B cell (primary cell): ENCODE measurements at regions not wholly inside any gene's neighbourhood (a gene's known extent, or its start where the extent isn't known, plus 50 kb on each side); places are given as distances from the start of the nearest gene placed in this dataset.

ENCODE experiments used
- ATAC-seq: fragments of 200-7000 bp; cut with Tn5 transposase; one replicate; pipeline ENCODE4 v1.10.0; 2021; ENCODE audit warnings: low read depth, mild to moderate bottlenecking, moderate number of reproducible peaks, moderate library complexity
- CTCF ChIA-PET: fragments of 350-600 bp; sonication (Branson Sonifier 250); formaldehyde crosslinking; loops from one replicate; lab custom pipeline; 2021; ENCODE audit warnings: antibody characterized with exemption, inconsistent platforms; lab: Charles Lee
- POLR2A ChIA-PET: fragments of 350-600 bp; sonication (Branson Sonifier 250); formaldehyde crosslinking; loops from one replicate; lab custom pipeline; 2021; ENCODE audit warnings: antibody characterized with exemption; lab: Charles Lee
- DNase-seq: peaks from one replicate; pipeline ENCODE4 v3.0.0; 2013
- H2AFZ ChIP-seq: 2 replicates; pipeline ENCODE4 v1.6.1; 2012; ENCODE audit warnings: mild to moderate bottlenecking, low read depth, low read length; ENCODE audit not compliant: insufficient read depth, poor library complexity, severe bottlenecking
- H3K27ac ChIP-seq, 2 donors: 1 replicate in 1 of 2; 2 replicates in 1 of 2; pipeline ENCODE4 v1.5.1; 2012 to 2013; ENCODE audit warnings: low read length in 2 of 2, mild to moderate bottlenecking in 2 of 2, moderate library complexity in 1 of 2
- H3K27me3 ChIP-seq, 4 experiments: fragments of 200-600 bp in 1 of 4; sonication (generic) in 1 of 4; replicated peaks in 1 of 4; 1 replicate in 2 of 4; 2 replicates in 2 of 4; pipeline versions ENCODE4 v1.6.1 to v1.7.0; 2013 to 2016; ENCODE audit warnings: low read length in 3 of 4, mild to moderate bottlenecking in 2 of 4, mixed read lengths in 1 of 4, moderate library complexity in 1 of 4; ENCODE audit not compliant: insufficient read depth in 4 of 4, control insufficient read depth in 3 of 4; ENCODE audit errors: control extremely low read depth in 1 of 4
- H3K36me3 ChIP-seq, 2 experiments: replicated peaks in 1 of 2; 1 replicate in 1 of 2; 2 replicates in 1 of 2; pipeline versions ENCODE4 v1.6.1 to v1.7.1; 2013; ENCODE audit warnings: low read length in 1 of 2; ENCODE audit not compliant: insufficient read depth in 2 of 2, control insufficient read depth in 1 of 2; ENCODE audit errors: control extremely low read depth in 1 of 2, extremely low read depth in 1 of 2
- H3K4me1 ChIP-seq, 2 donors: fragments of 200-600 bp in 1 of 2; sonication (generic) in 1 of 2; 1 replicate in 1 of 2; 2 replicates in 1 of 2; pipeline versions ENCODE4 v1.5.1 to v1.6.1; 2013 to 2017; ENCODE audit warnings: low read length in 2 of 2; ENCODE audit not compliant: control insufficient read depth in 2 of 2, insufficient read depth in 2 of 2
- H3K4me2 ChIP-seq: replicated peaks from 2 replicates; pipeline ENCODE3; 2012; ENCODE audit warnings: mild to moderate bottlenecking, low read depth, low read length; ENCODE audit not compliant: poor library complexity, severe bottlenecking
- H3K4me3 ChIP-seq, 5 experiments: fragments of 200-600 bp in 1 of 5; sonication (generic) in 1 of 5; 1 replicate in 3 of 5; 2 replicates in 2 of 5; pipeline versions ENCODE4 v1.5.1 to v1.7.0; 2011 to 2016; ENCODE audit warnings: low read length in 4 of 5, mild to moderate bottlenecking in 4 of 5, low read depth in 2 of 5, control low read depth in 1 of 5, moderate library complexity in 1 of 5; ENCODE audit not compliant: insufficient read depth in 1 of 5; ENCODE audit errors: control extremely low read depth in 1 of 5, extremely low read depth in 1 of 5
- H3K79me2 ChIP-seq: fragments of 200-600 bp; sonication (generic); one replicate; pipeline ENCODE4 v1.6.0; 2016; ENCODE audit warnings: low read length; ENCODE audit not compliant: control insufficient read depth, insufficient read depth
- H3K9ac ChIP-seq: fragments of 200-600 bp; sonication (generic); 2 replicates; pipeline ENCODE4 v1.6.1; 2017; ENCODE audit warnings: mild to moderate bottlenecking, low read length, moderate library complexity
- H3K9me3 ChIP-seq, 3 donors: one replicate each; pipeline versions ENCODE4 v1.6.1 to v1.7.1; 2013; ENCODE audit warnings: low read length in 2 of 3; ENCODE audit not compliant: control insufficient read depth in 2 of 3, insufficient read depth in 1 of 3; ENCODE audit errors: control extremely low read depth in 1 of 3
- H4K20me1 ChIP-seq: 2 replicates; pipeline ENCODE4 v1.6.0; 2012; ENCODE audit warnings: mild to moderate bottlenecking, low read length; ENCODE audit not compliant: insufficient read depth, control insufficient read depth, poor library complexity, severe bottlenecking
- H3K27ac Mint-ChIP-seq: one replicate; pipeline ENCODE4 v1.8.0; 2021; ENCODE audit warnings: mixed read lengths
- H3K27me3 Mint-ChIP-seq: one replicate; pipeline ENCODE4 v1.8.0; 2021; ENCODE audit warnings: mixed read lengths
- H3K4me1 Mint-ChIP-seq: one replicate; pipeline ENCODE4 v1.8.0; 2021; ENCODE audit warnings: mixed read lengths
- H3K4me3 Mint-ChIP-seq: one replicate; pipeline ENCODE4 v1.8.0; 2021; ENCODE audit warnings: mixed read lengths
- H3K9me3 Mint-ChIP-seq: one replicate; pipeline ENCODE4 v1.8.0; 2022; ENCODE audit warnings: mixed read lengths; ENCODE audit not compliant: insufficient read depth
- EZH2 ChIP-seq: IDR thresholded peaks from 2 replicates; pipeline ENCODE4 v1.6.1; 2012; ENCODE audit warnings: borderline replicate concordance, low read depth, mild to moderate bottlenecking, moderate library complexity, low read length; ENCODE audit not compliant: insufficient read depth, poor library complexity, severe bottlenecking
- WGBS: methylation state at CpG from one replicate; pipeline ENCODE4 v1.1.5; 2013; ENCODE audit warnings: missing lambda C conversion rate; ENCODE audit not compliant: insufficient coverage; 5-methylcytosine and 5-hydroxymethylcytosine counted together
- intact Hi-C: fragments of 100-400 bp; cut with micrococcal nuclease; formaldehyde crosslinking; loops from one replicate; pipeline ENCODE4 v1.10.0; 2022
- TF ChIP-seq, protein P1 (sequence below): fragments of 200-600 bp; IDR thresholded peaks from one replicate; pipeline ENCODE4 v1.8.0; 2022; ENCODE audit warnings: antibody characterized with exemption, mild to moderate bottlenecking

DNA sequence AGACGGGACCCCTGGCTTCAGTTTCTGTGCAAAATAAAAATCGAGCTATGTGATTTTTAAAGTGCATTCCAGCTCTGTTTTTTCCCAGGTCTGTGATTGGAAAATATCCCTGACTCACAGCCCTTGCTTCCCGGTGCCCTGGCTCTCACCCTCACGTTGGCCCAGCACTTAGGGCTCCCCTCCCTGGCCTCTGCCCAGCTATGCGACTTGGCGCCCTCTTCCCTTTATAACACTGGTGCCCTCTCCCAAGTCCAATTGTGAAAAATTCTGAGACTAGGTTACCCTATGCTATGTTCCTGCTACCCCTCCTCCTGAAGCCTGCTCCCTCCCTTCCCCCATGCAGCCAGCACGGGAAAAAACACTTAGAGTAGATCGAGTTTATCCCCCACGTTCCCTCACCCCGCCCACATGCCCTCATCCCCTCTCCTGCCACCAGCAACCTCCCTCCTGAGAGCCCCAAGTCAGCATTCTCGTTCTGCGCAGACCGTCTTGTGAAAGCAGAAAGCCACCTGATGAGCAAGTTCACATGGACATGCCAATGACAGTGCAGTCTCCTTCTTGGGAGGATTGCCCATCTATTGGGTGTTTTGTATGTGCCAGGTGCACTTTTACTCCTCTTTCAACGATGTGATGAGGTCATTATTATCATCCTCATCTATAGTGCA lies 228.8 kb downstream of the VAPA start:
- H3K79me2 ChIP-seq, result no peaks in the 10 kb centered on the region
- no peak overlapping the region for H3K27ac Mint-ChIP-seq
- no peak overlapping the region for H2AFZ ChIP-seq
- DNase-seq, result no peak
- H4K20me1 ChIP-seq, result no peaks in the 10 kb centered on the region
- no peak for ATAC-seq
- H3K27me3 Mint-ChIP-seq, result peaks cover 5% of the 10 kb centered on the region
- WGBS, result 96% methylated on average over 12 of the region's 14 CpGs
- no peak overlapping the region for H3K4me2 ChIP-seq
- no peaks in the 10 kb centered on the region for H3K9me3 ChIP-seq
- no peak overlapping the region for H3K4me3 Mint-ChIP-seq
- H3K4me3 ChIP-seq, result no peak overlapping the region
- H3K4me1 Mint-ChIP-seq, result no peaks in the 10 kb centered on the region
- TF ChIP-seq, protein P1, sequence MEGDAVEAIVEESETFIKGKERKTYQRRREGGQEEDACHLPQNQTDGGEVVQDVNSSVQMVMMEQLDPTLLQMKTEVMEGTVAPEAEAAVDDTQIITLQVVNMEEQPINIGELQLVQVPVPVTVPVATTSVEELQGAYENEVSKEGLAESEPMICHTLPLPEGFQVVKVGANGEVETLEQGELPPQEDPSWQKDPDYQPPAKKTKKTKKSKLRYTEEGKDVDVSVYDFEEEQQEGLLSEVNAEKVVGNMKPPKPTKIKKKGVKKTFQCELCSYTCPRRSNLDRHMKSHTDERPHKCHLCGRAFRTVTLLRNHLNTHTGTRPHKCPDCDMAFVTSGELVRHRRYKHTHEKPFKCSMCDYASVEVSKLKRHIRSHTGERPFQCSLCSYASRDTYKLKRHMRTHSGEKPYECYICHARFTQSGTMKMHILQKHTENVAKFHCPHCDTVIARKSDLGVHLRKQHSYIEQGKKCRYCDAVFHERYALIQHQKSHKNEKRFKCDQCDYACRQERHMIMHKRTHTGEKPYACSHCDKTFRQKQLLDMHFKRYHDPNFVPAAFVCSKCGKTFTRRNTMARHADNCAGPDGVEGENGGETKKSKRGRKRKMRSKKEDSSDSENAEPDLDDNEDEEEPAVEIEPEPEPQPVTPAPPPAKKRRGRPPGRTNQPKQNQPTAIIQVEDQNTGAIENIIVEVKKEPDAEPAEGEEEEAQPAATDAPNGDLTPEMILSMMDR, result no peak
- no peak for TF ChIP-seq EZH2
- no peaks in the 10 kb centered on the region for H3K36me3 ChIP-seq
- intact Hi-C loops, result no loop called here
- H3K4me1 ChIP-seq, result no peaks in the 10 kb centered on the region
- H3K27me3 ChIP-seq, result no peaks in the 10 kb centered on the region
- CTCF ChIA-PET, result no interaction called here
- no peak overlapping the region for H3K27ac ChIP-seq
- H3K9ac ChIP-seq, result no peak overlapping the region
- POLR2A ChIA-PET, result interaction anchor here (0.6 kb wide), 1 partner anchor 245 kb away, joined by 3 read pairs; no protein-coding TSS in a partner anchor
- no peaks in the 10 kb centered on the region for H3K9me3 Mint-ChIP-seq

DNA sequence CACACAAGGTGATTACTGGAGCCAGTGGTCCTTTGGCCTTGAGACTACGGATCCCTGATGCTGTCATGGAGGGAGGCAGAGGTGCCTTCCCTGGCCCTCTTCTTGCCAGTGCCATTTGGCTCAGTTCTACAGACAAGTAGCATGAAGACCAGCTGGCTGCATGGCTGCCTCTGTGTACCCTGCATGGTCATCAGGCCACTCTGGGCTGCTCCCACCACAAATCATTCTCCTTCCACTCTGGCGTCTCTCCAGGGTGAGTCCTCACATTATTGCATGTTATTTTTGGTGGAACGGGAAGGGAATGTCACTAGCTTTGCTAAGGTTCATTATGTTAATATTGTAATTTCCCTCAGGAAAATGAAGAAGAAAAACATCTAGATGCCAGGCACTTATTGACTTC lies 229.8 kb downstream of the VAPA start:
- no peak for ATAC-seq
- H3K9ac ChIP-seq, result no peak overlapping the region
- Mint-ChIP-seq H3K9me3 (no peaks in the 10 kb centered on the region), H3K4me1 (no peaks in the 10 kb centered on the region), H3K4me3 (no peak overlapping the region), H3K27me3 (peaks cover 5% of the 10 kb centered on the region), H3K27ac (no peak overlapping the region)
- no peaks in the 10 kb centered on the region for H3K4me1 ChIP-seq
- ChIA-PET CTCF (interaction anchor here (0.7 kb wide), 1 partner anchor 294 kb away, joined by 3 read pairs; no protein-coding TSS in a partner anchor), POLR2A (no interaction called here)
- TF ChIP-seq, protein P1, result no peak
- TF ChIP-seq EZH2, result no peak
- H3K27me3 ChIP-seq, result no peaks in the 10 kb centered on the region
- no peak overlapping the region for H3K4me3 ChIP-seq
- no peaks in the 10 kb centered on the region for H4K20me1 ChIP-seq
- H3K79me2 ChIP-seq, result no peaks in the 10 kb centered on the region
- no peak overlapping the region for H2AFZ ChIP-seq
- intact Hi-C loops, result no loop called here
- H3K27ac ChIP-seq, result no peak overlapping the region
- no peak overlapping the region for H3K4me2 ChIP-seq
- 100% methylated on average over 1 of the region's 3 CpGs for WGBS
- no peak for DNase-seq
- no peaks in the 10 kb centered on the region for H3K36me3 ChIP-seq
- H3K9me3 ChIP-seq, result no peaks in the 10 kb centered on the region
